ENCODE measurements at regions not wholly inside any gene's neighbourhood (a gene's known extent, or its start where the extent isn't known, plus 50 kb on each side); places are given as distances from the start of the nearest gene placed in this dataset.

GRCh38 chr5:25033658-25034057 is 388.9 kb upstream of the CDH10 start:
- H3K4me1 ChIP-seq (ENCODE audit: insufficient read depth, low read length), result no peaks in the 10 kb centered on the region
- DNase-seq (no peak), ATAC-seq (ENCODE audit: poor library complexity) (no peak)
- H3K27me3 ChIP-seq (ENCODE audit: control insufficient read depth in 1 of 2, insufficient read depth in 2 of 2, low read length in 2 of 2), result no peaks in the 10 kb centered on the region
- Mint-ChIP-seq H3K4me1 (ENCODE audit: low read depth) (no peaks in the 10 kb centered on the region), H3K27ac (no peak overlapping the region), H3K36me3 (ENCODE audit: low read depth) (no peaks in the 10 kb centered on the region), H3K27me3 (no peaks in the 10 kb centered on the region), H3K9me3 (peaks cover 25% of the 10 kb centered on the region), H3K4me3 (no peak overlapping the region)
- POLR2A ChIA-PET, result no interaction called here
- intact Hi-C loops (cut with DNase I, micrococcal nuclease), result no loop called here
- no peak overlapping the region for H3K27ac ChIP-seq (ENCODE audit: low read depth in 1 of 2, low read length in 2 of 2)
- no peaks in the 10 kb centered on the region for H3K36me3 ChIP-seq (ENCODE audit: insufficient read depth, low read length)
- no peak for TF ChIP-seq CTCF (IDR thresholded peaks at IDR 0.05)
- CTCF ChIA-PET, result no interaction called here
- peaks cover 0 to 9% of the 10 kb centered on the region in 2 experiments for H3K9me3 ChIP-seq (ENCODE audit: control insufficient read depth in 1 of 2, insufficient read depth in 1 of 2, low read length in 2 of 2)
- H3K4me3 ChIP-seq (ENCODE audit: low read length), result no peak overlapping the region

GRCh38 chr5:25029004-25029403 is 384.2 kb upstream of the CDH10 start:
- no peak overlapping the region for H3K27ac ChIP-seq (ENCODE audit: low read depth in 1 of 2, low read length in 2 of 2)
- Mint-ChIP-seq H3K4me3 (no peak overlapping the region), H3K4me1 (ENCODE audit: low read depth) (no peaks in the 10 kb centered on the region), H3K9me3 (peaks cover 24% of the 10 kb centered on the region), H3K36me3 (ENCODE audit: low read depth) (no peaks in the 10 kb centered on the region), H3K27me3 (no peaks in the 10 kb centered on the region), H3K27ac (no peak overlapping the region)
- intact Hi-C loops (cut with DNase I, micrococcal nuclease), result no loop called here
- ChIA-PET POLR2A (no interaction called here), CTCF (no interaction called here)
- no peak overlapping the region for H3K4me3 ChIP-seq (ENCODE audit: low read length)
- TF ChIP-seq CTCF (IDR thresholded peaks at IDR 0.05), result no peak
- DNase-seq (no peak), ATAC-seq (ENCODE audit: poor library complexity) (no peak)
- H3K9me3 ChIP-seq (ENCODE audit: control insufficient read depth in 1 of 2, insufficient read depth in 1 of 2, low read length in 2 of 2), result peaks cover 0 to 8% of the 10 kb centered on the region in 2 experiments
- no peaks in the 10 kb centered on the region for H3K4me1 ChIP-seq (ENCODE audit: insufficient read depth, low read length)
- H3K36me3 ChIP-seq (ENCODE audit: insufficient read depth, low read length), result no peaks in the 10 kb centered on the region
- H3K27me3 ChIP-seq (ENCODE audit: control insufficient read depth in 1 of 2, insufficient read depth in 2 of 2, low read length in 2 of 2), result no peaks in the 10 kb centered on the region

- no peaks in the 10 kb centered on the region for H3K27me3 ChIP-seq (ENCODE audit: control insufficient read depth in 1 of 2, insufficient read depth in 2 of 2, low read length in 2 of 2)
- ATAC-seq (ENCODE audit: poor library complexity) (no peak), DNase-seq (no peak)
- H3K27ac ChIP-seq (ENCODE audit: low read depth in 1 of 2, low read length in 2 of 2), result no peak overlapping the region
- intact Hi-C loops (cut with DNase I, micrococcal nuclease), result no loop called here
- H3K9me3 Mint-ChIP-seq, result peaks cover 23% of the 10 kb centered on the region
- H3K27ac Mint-ChIP-seq, result no peak overlapping the region
- H3K9me3 ChIP-seq (ENCODE audit: control insufficient read depth in 1 of 2, insufficient read depth in 1 of 2, low read length in 2 of 2), result peaks cover 0 to 4% of the 10 kb centered on the region in 2 experiments
- H3K27me3 Mint-ChIP-seq, result no peaks in the 10 kb centered on the region
- TF ChIP-seq CTCF (IDR thresholded peaks at IDR 0.05), result no peak
- H3K4me3 Mint-ChIP-seq, result no peak overlapping the region
- no peaks in the 10 kb centered on the region for H3K36me3 Mint-ChIP-seq (ENCODE audit: low read depth)
- H3K36me3 ChIP-seq (ENCODE audit: insufficient read depth, low read length), result no peaks in the 10 kb centered on the region
- H3K4me1 ChIP-seq (ENCODE audit: insufficient read depth, low read length), result no peaks in the 10 kb centered on the region
- ChIA-PET CTCF (no interaction called here), POLR2A (no interaction called here)
- no peaks in the 10 kb centered on the region for H3K4me1 Mint-ChIP-seq (ENCODE audit: low read depth)
- no peak overlapping the region for H3K4me3 ChIP-seq (ENCODE audit: low read length)
Observed at GRCh38 chr5:25027526-25027925, 382.7 kb upstream of the CDH10 start.

Measured in CD4-positive, alpha-beta T cell (primary cell).